NCI-H460 (cell line): ENCODE measurements at regions not wholly inside any gene's neighbourhood (a gene's known extent, or its start where the extent isn't known, plus 50 kb on each side); places are given as distances from the start of the nearest gene placed in this dataset.

Experiments used
- DNase-seq: peaks from one replicate; pipeline ENCODE4 v3.0.0-alpha.2; 2016; ENCODE audit warnings: low read depth; ENCODE audit errors: extremely low read depth

DNA sequence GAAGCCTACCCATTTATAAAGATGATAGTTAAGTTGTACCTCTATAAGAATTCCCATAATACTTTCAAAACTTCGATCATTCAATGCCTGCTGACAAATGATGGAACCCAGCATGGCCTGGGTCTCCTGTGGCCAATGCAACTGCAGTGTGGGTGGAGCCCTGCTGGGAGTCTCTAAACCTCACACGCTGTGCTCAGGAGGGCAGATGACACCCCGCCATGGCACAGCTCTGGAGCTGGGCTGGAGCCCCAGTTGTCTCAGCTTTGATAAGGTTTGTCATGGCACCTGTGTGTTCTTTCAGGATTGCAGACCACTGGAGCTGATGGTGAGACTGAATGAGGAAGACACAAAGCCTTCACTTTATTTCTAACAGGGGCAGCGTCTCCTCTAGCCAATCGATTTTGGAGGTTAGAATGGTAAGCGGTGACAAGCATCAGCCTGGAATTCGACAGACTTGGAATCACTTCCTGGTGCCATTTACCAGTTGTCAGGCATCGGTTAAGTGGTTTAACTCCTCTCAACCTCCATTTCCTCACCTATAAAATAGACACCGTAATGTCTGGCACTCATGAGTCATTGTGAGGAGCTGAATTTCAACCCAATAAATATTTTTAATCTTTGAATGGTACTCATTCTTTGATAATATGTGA, 383.6 kb upstream of the SALL3 start:
- no peak for DNase-seq

DNA sequence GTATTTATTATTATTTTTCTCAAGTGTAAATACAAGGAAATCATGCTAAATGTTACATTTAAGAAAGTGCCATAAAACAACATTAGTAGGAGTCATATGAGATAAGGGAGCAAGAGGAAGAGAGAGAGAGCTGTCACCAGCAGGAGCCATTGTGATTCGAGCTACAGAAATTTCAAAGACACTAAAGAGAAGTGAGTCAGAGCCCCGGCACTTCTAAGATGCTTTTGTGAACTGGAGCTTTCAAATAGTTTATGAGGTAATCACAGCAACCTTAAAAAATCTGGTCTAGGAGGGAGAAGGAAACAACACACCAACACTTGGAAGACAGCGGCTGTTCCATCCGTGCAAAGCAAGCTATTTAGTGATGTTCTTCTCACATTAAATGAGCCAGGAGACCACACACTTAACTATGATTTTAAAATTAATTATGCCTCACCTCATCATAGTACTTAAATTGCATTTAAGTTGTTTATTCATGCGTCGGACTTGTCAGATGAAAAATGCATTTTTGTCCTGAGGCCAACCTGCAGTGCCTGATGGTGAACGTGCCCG, 382.7 kb upstream of the SALL3 start:
- no peak for DNase-seq

DNA sequence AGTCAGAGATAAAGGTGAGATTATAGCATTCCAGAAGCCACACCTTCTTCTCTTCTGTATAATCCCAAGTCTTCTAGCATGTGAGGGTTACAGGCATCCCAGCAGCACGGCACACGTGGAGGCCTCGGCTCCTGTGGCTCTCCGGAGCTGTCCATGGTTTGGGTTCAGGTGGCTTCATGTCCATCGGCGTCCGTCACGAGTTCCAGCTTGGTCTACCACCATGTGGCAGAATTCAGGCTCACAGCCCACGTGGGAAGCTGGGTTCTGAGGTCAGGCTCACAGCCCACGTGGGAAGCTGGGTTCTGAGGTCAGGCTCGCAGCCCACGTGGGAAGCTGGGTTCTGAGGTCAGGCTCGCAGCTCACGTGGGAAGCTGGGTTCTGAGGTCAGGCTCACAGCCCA, 378.3 kb upstream of the SALL3 start:
- DNase-seq: no peak

DNA sequence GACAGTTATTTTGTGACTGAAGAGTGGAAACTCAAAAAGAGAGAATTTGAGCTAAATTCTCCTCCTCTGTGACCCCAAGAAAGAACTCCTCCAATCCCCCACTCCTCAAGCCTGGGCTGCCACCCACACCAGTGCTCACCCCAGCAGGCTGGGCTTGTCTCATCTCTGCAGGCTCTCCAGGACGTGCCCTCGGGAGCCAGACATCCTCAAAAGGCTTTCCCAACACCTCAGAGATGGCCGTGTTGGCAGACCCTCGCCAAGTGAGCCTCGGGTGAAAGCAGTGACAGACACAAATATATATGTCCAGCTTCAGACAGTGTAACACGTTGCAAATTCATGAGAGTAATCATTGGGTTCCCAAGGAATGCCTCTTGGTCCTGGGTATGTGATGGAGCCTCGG, 377.7 kb upstream of the SALL3 start:
- no peak for DNase-seq

DNA sequence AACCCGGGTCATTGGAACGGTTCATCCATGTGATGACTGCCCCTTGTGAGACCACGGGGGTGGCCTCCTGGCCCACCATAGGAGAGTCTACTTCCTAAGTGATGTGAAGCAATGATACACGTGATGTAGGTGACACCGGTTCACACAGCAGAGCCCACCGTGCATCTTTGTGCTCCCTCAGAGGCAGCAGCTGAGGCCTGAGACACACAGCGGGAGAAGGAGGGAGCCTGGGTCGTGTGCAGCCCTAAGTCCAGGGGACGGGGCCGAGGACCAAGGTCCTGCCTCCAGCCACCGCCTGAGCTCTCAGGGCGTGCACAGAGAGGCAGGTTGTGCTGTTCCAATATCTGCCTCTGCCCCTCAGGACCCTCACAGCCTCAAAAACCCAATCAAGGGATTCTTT, 377.2 kb upstream of the SALL3 start:
- no peak for DNase-seq

DNA sequence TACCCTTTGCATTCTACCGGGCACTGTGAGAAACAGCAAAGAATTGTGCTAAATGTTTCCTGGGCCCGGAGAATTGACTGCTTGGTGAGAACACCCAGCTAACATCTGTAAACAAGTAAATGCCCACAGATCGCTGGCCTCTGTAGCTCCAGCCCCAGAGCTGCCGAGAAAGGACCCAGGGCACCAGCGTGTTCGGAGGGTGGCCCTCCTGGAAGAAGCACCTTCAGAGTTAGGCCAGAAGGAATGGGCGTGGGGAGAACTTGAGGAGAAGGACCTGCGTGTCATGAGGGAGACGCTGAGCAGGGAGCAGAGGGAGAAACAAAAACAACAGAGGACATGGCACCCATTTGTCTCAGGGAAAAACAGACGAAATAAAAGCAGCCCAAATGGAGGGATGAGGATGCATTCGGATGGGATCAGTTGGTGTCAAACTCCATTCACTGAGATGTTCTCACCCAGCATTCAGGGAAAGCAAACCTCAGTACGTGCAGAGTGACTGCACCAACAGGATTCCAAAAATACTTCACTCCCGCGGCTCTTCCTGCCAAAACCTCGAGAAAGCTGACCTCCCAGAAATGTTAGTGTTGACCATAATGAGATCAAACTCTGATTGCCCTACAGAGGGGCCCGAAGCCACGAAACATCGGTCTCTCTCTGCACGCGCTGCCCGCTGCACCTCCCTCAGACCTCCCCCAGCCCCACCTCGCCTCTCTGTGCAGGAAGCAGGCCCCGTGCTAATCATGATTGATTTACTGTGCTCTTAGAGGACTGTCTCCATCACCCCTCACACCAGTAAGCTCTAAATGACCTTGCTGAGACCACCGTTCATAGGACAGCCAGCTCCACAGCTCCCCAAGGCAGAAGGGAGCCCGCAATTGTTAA, 376.3 kb upstream of the SALL3 start:
- DNase-seq: no peak

DNA sequence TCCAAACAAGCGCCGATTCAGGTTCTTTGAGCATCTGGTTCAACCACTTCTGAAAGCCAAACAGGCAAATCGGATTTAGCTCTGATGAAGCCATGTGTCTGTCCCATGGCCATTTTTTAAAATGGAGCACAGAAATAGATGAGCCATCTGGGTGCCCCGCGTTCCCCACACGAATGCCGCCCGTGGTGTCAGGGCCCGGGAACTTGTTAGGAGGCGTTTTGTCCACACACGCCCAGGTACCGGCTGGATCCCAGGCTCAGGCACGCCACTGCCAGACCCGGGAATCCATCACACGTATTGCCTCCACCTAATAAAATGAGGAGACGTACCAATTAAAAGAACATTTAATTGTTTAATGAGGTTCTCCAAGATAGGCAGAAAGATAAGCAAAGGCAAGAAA, 374.4 kb upstream of the SALL3 start:
- DNase-seq: no peak

DNA sequence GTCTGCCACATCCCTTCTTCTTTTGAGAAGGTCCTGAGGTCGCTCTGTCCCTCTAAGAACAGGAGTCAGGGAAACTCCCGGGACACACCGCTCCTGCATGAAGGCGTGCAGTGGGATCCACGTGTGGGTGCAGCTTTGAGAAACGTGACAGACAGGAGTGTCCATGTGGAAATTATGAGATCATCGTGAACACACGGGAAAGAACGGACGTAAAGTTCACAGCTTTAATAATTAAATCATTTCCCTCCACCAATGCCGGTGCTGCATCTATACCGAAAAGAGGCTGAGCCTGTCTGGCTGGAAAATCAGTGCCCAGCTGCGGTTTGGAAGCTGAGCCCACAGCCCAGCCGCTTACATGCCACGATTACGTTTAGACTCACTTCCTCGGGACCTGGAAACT, 372.4 kb upstream of the SALL3 start:
- no peak for DNase-seq

DNA sequence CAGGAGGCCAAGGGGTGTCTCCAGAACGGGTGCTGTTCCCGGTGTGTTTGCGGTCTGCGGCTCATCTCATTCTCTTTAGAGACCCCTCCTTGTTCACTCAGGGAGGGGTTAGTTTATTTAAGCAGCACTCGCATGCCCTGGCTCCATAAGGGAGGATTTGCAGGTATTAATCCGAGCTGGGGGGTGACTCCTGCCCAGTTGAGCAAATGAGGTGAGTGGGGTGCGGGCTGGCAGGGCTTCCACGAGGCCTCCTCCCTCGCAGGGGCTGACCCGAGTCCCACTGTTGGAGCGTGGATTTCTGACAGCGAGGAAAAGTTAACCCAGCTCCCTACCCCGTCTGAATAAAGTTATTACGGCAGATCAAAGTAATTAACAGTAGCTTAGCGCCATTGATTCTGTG, 371.8 kb upstream of the SALL3 start:
- DNase-seq: no peak

DNA sequence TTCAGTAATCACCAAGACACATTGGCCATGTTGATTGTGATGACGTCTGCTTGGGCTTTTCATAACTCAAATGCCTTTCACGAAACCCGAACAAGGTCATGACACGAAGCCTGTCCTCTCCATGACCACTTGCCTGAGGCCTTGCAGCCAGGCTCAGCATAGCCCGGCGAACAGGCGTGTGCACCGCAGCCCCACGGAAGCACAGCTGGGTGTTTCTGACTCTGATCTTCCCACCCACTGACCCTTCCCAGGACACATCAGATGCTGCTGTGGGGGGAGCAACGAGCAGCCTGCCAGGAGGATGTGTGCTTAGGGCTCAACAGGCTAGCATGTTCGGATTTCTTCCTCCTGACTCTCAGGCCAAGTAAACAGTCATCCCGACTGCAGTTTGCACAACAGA, 369.4 kb upstream of the SALL3 start:
- DNase-seq: no peak

DNA sequence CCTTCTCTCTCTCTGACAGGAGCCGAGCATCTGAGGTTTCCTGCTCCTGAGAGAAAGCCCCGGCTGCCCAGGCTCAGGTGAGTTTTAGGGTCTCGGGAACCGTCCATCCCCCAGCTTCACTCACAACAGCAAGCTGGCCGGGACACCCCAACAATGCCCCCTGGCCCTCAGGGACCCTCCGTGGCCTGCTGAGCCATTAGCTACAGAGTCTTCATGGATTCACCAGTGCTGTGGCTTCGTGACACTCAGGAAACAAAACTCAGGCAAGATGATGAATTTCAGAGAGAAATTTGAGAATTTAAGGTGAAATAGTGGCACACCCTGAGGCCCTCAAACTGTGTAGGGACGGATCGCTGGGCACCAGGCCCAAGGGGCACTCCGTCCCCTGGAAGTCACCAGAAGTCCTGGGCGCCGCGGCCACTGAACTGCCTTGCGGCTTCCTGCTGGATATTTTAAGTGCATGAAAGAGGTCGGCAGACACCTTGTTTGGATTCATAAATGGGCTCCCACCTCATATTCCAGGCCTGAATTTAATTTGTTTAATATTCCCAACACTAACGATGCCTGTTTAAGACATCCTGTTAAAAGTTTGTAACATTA, 368.3 kb upstream of the SALL3 start:
- no peak for DNase-seq

DNA sequence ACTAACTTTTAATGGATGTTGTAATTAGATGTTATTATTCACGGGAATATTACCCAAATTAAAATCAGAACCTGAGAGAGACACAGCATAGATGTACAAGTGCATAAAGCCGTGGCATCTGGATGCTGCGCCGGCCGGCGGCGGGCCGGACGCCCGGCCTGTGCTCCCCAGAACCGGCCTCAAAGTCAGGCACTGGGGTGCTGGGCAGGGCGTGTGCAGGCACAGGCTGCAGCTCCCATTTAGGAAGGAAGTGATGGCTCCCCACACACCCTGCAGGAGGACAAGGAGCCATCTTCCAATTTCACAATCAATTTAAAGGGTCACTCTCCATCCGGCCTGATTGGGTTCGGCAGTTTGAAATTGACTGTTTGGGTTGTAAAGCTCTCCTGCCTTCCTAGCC, 367.7 kb upstream of the SALL3 start:
- no peak for DNase-seq

DNA sequence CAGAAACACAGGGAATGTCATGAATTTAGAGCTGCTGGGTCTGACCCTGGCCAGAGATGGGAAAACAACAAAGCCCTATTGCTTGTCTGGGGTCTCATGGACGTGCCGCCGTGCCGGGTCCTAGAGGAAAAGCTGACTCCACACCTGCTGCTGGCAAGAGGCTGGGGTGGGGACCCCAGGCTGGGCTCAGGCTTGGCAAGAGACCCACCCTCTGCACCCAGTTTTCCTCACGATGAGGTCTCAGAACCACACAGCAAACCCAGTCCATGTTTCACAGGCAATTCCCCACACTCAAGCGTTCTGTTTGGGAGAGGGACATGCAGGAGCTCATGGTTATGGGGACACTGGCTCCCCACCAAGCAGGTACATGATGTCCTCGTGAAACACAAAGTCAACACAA, 367.3 kb upstream of the SALL3 start:
- no peak for DNase-seq

DNA sequence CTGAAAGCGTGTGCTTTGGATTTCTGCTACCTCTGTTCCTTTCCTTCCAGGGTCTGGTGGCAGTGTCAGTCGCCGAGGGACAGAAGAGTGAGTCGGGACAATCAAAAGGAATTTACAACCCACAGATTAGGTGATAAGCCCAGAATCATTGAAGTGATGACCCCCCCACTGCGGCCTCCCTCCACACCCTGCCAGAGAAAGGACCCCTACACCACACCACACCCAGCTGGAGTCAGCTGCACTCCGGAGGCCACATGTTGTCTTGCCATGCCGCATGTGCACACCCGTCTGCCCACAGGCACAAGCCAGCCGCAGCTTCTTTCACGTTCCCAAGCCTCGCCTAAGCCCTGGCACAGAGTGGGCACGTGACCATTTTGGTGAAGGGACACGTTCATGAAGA, 366.8 kb upstream of the SALL3 start:
- DNase-seq: no peak

DNA sequence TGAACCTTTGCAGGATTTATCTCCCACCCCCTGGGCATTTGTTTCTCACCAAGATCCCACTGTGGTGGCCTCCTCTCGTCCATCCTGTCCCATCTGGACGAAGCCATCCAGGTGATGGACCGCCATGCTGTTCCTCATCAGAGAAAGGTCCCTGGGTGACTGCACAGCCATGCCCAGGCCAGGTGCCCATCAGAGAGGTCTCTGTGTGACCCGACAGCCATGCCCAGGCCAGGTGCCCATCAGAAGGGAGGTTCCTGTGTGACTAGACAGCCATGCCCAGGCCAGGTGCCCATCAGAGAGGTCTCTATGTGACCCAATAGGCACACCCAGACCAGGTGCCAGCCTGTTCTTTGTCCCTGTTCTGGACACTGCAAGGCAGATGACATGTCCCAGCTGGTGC, 360.9 kb upstream of the SALL3 start:
- no peak for DNase-seq

DNA sequence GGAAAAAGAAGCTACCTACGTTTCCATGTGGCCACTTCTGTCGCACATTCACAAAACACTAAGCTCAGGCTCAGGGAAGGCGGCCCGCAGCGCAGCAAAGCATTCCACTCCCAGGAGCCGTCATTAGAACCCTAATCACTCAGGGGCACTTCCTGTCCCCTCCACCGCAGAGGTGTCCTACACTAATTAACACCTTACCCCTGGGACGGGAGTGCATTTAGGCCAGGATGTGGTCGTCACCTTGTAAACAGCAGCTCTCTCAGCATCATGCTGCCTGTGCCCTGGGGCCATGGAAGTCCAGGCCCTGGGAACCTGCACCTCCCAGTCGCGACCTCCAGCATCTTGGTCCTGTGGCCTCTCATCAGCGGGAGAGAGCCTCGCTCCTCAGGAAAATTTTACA, 359.8 kb upstream of the SALL3 start:
- no peak for DNase-seq

DNA sequence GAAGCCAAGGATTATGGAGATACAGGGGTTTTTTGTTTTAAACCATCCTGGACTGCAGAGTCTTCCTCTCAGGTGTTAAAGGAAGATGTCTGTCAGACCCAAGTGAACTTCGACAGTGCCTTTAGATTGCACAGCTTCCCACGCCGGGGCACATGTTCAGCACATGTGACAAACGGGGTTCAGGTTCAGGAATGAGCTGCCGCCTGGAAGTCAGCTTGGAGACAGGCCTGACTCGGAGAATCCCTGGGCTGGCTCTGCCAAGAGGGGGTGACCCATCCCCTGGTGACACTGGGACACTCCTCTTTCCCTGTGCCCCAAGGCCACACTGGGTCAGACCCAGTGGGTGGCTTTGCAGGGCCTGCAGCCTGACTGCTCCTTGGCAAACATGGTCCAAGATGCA, 359.3 kb upstream of the SALL3 start:
- no peak for DNase-seq

DNA sequence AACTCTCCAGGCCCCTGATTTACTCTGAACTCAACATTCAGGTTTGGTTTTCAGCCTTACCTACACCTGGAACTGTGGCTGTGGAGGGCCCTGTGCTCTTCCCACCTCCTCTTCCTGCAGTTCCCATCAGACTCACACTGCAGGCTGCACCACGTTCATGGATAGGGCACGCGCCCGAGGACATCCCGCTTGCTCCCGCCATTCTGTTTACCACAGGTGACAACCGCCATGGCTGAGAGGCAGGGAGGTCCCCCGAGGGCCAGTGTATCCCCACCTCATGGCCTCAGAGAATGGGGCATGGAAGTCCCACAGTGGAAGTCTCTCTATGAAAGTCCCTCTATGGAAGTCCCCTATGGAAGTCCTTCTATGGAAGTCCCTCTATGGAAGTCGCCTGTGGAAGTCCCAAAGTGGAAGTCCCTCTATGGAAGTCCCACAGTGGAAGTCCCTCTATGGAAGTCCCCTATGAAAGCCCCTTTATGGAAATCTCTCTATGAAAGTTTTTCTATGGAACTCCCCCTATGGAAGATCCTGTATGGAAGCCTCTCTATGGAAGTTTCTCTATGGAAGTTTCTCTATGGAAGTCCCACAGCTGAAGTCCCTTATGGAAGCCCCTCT, 358.4 kb upstream of the SALL3 start:
- no peak for DNase-seq

DNA sequence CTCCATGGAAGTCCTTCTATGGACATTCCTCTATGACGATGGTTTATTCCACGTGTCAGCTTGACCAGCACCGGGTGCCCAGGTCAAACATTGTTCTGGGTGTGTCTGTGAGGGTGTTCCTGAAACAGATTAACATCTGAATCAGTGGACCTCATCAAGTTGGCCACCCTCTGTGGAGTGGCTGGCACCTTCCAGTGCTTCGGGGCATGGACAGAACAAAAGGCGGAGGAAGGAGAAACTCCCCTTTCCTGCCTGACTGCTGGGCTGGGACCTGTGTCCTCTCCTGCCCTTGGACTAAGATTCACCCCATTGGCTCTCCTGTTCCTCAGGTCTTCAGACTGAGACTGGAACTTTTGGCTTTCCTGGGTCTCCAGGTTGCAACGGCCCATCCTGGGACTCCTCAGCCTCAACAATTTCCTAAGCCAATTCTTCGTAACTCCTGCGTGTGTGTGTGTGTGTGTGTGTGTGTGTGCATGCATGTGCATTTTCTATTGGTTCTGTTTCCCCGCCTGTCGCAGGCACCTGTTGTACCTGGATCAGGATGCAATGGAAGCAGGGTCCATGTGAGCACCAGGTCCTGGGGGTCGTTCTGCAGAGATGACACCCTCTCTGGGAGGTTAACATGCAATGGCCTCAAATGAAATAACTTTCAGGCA, 357.2 kb upstream of the SALL3 start:
- DNase-seq: no peak

DNA sequence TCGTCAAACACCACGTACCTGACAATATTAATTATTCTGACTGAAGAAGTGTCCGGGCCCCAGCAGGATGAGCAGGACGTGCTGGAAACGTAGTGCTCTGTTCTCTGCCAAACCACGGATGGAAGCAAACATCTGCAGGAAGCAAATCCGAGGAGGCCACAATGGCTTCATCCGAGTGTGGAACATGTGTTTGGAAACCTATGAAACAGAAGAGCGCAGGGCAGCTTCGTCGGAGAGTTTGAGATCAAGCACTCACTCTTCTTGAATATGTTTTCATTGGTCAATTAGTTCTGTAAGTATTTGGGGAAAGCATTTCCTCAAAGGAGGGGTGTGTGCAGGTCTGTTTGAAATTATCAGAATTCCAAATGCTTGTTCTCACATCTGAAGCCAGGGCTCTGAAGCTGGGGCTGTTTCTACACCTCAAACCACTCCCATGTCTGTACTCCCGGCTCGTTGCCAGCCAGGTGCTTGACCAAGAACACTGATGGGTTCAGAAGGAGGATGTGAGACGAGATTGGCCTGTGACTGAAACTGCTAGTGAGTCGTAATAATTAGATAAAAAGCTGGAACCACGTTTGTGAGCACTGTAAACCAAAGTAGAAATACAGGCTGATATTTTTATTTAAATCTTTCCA, 356.6 kb upstream of the SALL3 start:
- DNase-seq: no peak
